NCI-H526 treated with DMSO at 0.1 percent for 48 hours (cell line): ENCODE measurements at regions not wholly inside any gene's neighbourhood (a gene's known extent, or its start where the extent isn't known, plus 50 kb on each side); places are given as distances from the start of the nearest gene placed in this dataset.
A peak's percentile ranks its signal among the peaks of the same experiment; 100 is the strongest.
"Not testable (repeated sequence)": the region's sequence is repeated elsewhere in the genome, so short reads cannot be mapped to it uniquely, and the experiment has no call there.

Experiments used
- DNase-seq: peaks from one replicate; lab custom pipeline; 2025; lab: John Stamatoyannopoulos, UW

- no peak for DNase-seq
Measured at GRCh38 chr2:105691947-105692390, 52.7 kb upstream of the NCK2 start.

GRCh38 chr2:105690566-105690965 is 54.1 kb upstream of the NCK2 start:
- DNase-seq = no peak

DNA sequence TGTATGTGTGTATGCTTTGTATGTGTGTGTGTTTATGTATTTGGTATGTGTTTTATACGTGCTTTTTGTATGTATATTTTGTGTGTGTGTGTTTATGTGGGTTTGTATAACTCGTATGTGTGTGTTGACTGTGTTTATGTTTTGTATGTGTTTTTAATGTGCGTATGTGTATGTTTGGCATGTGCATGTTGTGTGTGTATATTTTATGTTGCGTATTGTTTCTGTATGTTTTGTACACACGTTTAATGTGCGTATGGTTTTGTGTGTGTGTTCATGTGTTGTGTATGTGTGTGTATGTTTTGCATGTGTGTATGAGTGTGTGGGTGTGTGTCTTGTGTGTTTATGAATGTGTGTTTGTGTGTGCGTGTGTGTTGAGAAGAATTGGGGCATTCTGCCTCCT is 55.2 kb upstream of the NCK2 start:
- DNase-seq = no peak

DNA sequence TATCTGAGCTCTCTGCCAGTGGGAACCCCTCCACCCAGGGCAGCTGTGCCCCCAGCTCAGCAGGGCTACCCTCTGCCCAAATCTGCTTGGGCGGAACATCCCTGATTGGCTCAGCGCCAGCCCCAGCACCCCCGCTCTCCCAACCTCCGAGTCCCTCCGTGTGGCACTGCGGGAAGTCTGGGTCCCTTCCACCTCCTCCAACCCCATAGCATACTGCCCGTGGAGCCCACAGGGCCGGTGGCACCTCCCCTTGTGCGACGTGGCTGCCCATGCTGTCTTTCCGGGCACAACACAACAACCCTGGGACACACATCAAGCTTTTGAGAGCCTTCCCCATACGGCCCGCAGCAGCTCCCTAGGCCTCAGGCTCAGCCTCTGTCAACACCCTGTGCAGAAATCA is 55.8 kb upstream of the NCK2 start:
- DNase-seq = no peak

DNA sequence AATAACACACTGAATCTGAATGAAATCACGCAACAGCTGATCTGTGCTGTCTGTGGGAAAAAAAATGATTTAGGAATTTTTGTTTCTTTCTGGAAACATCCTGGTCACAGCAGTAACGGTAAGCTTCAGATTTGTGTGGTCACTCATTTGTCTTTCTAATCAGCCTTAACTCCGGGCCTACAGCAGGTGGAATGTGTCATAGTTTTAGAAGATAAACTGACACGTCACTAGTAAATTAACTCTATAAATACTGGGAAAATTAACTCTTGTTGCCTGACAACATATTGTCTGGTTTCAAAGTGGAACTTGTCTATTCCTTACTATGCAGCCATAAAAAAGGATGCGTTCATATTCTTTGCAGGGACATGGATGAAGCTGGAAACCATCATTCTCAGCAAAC is 58.1 kb upstream of the NCK2 start:
- DNase-seq = no peak

DNA sequence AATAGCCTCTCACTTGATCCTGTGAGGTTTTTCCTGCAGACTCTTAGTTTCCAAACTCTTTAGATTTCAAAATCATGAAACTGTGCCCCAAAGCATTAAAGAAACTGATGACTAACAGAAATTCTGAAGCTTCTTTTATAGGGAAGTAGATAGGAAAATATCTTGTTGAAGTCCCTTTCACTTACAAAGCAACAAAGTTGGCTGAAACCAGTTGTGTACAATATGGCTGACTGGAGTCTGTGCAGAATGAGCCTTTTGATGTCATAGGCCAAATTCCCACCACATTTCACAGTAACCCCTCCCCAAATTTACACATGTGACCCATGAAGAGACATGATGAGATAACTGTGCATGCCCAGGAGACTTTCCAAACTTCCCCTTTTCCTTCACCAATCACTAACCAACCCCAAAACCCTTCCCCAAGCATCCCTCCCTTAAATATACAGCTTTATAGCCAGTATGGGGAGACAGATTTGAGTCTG is 61.7 kb upstream of the NCK2 start:
- DNase-seq = no peak

- peak; percentile 96 for DNase-seq
Measured at GRCh38 chr2:105682401-105682800, 62.3 kb upstream of the NCK2 start.

GRCh38 chr2:105681927-105682326 is 62.8 kb upstream of the NCK2 start:
- DNase-seq = no peak

GRCh38 chr2:105680357-105680756 is 64.4 kb upstream of the NCK2 start:
- no peak for DNase-seq

DNA sequence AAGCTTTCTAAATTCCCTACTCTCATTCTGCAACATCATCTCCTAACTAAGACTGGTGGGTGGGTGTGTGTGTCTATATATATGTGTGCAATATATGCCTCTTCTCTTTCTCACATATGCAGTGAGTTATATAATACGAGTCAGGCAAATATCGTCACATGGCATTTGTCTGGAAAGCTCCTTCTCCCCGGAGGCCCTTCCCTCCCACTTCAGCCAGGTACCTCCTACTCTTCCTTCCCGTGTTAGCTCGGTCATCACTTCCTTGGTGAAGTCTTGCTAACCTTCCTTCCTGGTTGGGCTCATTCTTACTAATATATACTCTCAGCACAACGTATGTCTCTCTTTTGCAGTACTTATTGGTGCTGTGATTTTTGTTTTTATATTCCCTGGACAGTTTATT is 66.4 kb upstream of the NCK2 start:
- DNase-seq = no peak

- DNase-seq = no peak
Measured at GRCh38 chr2:105677901-105678300, 66.8 kb upstream of the NCK2 start.

DNA sequence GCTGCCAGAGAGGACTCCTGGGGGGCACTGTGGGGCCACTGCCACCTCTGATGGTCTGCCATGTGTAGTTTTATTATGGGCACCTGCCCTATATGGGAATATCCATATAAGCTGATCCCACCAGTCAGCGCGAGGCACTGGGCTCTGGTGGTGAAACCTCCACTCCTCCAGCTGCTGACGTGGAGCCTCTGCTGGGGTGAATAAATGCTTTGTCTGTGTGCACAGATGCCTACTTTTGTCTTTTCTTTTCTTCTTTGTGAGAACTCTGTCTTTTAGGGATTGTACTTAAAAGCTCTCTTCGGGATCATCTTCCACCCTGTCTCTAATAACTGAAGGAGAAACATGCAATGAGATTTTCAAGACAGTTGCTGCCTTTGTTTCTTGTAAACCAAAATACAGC is 68.9 kb upstream of the NCK2 start:
- no peak for DNase-seq

- DNase-seq = no peak
Measured at GRCh38 chr2:105674859-105675541, 69.7 kb upstream of the NCK2 start.

DNA sequence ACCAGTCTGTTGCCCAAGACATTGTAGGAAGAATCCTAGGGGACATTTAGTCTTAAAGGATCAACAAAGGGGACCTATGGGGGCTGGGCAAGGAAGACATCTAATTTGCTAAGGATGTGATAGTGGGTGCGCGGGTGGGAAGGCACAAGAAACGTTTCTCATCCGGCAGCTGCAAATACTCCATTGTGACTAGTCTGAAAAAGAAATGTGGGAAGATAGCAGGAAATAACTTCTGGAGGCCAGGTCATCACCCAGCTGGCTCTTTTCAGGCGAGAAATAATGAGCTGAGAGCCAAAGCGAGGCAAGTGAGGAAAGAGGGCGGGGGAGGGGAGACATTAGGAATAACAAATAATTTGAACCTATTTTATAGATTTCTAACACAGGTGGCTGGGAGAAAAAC is 70.3 kb upstream of the NCK2 start:
- no peak for DNase-seq

DNA sequence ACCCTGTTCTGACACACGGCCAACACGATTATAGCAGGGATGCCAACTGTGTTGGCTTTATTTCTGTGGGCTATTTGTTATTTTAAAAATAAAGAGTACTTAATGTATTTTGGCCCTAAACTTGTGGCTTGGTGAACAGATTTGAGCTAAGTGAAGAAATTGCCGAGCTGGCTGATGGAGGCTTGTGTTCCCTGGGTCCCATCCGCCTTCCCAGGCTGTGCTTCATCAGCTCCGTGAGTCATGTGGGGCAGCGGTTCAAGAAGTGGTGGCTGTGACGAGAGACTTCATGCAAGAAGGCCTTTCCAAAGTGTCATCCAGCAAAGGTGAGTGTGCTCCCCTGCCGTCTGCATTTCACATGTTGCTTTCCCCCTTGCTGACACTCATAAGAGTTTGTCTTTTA is 73.6 kb upstream of the NCK2 start:
- no peak for DNase-seq

DNA sequence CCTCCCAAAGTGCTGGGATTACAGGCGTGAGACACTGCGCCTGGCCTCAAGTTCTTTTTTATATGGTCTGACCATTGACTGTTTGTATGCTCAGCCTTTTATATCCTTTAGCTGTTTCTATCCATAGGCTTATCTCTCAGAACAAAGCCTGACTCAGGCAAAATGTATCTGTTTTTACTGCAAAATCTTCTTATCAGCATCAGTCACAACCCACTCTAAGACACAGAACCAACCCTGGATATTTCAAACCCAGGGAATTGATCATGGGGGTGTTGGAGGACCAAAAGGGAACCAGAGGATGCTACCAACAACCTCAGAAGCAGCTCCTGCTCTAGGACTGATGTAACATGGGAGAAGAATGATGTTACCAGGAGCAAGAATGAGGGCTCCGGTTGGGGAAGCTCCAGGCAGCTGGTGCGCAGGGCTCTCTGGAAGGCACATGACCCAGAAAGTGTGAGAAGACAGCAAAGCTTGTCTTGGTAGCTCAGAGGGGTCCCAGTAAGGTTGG is 75.3 kb upstream of the NCK2 start:
- no peak for DNase-seq

GRCh38 chr2:105665480-105665879 is 79.2 kb upstream of the NCK2 start:
- no peak for DNase-seq

DNA sequence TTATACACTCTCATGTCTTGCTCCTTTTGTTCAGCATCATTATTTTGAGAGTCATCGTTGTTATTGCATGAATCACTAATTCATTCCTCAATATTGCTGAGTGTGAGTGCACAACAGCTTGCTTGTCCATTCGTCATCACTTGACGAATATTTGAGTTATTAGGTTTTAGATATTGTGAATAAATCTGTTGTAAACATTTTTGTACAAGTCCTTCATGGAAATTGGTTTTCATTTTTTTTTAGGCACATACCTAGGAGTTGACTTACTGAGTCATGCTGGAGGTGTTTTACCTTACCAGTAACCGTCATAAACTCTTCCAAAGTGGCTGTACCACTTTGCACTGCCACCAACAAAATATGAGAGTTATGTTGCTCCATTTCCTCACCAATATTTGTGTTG is 84.2 kb upstream of the NCK2 start:
- no peak for DNase-seq

DNA sequence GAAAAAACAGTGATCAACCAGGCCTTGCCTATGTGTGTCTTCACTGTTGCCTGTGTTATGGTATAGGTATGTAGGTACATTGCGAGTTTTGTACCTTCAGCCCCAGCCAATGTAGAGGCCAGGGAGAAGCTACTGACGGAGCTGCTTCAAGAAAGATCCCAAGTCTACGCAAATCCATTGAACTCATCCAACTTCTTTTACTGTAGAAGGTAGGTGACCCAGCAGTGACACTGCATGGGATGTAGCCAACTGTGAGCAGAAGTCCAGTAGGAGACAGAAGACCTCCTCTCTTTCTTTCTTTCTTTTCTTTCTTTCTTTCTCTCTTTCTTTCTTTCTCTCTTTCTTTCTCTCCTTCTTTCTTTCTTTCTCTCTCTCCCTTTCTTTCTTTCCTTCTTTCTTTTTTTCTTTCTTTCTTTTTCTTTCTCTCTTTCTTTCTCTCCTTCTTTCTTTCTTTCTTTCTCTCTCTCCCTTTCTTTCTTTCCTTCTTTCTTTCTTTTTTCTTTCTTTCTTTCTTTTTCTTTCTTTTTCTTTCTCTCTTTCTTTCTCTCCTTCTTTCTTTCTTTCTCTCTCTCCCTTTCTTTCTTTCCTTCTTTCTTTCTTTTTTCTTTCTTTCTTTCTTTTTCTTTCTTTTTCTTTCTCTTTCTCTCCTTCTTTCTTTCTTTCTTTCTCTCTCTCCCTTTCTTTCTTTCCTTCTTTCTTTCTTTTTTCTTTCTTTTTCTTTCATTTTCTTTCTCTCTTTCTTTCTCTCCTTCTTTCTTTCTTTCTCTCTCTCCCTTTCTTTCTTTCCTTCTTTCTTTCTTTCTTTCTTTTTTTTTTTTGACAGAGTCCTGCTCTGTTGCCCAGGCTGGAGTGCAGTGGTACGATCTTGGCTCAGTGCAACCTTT is 88.7 kb upstream of the NCK2 start:
- DNase-seq = not testable (repeated sequence)

DNA sequence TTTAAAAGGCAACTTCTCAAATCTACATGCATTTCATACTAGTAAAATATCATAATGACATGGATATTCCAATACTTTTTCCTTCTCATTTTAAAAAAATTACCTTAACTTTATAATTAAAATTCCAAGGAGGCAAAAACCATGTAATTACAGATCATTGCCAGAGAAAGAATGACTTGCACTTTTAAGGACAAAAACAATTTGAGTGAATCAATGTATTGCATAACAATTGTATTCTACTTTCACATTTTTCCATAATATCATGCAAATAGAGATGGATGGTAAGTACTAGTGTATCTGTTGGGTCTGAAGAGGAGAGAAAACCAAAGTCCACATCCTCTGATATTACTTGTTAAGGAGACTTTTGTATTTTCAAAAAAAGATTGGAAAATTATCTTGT is 89.5 kb upstream of the NCK2 start:
- DNase-seq = no peak

- no peak for DNase-seq
Measured at GRCh38 chr2:105654474-105655004, 90.2 kb upstream of the NCK2 start.

GRCh38 chr2:105653302-105653701 is 91.4 kb upstream of the NCK2 start:
- DNase-seq = no peak
